Stimulated activated CD8-positive, alpha-beta memory T cell treated with anti-CD3 and anti-CD28 coated beads, Interleukin-4, amount 100 ng/mL, for 4 hours (primary cell): ENCODE measurements at regions not wholly inside any gene's neighbourhood (a gene's known extent, or its start where the extent isn't known, plus 50 kb on each side); places are given as distances from the start of the nearest gene placed in this dataset.

Source experiments
- DNase-seq, 2 donors: peaks; one replicate each; pipeline ENCODE4 v3.0.0-alpha.2; 2020; ENCODE audit warnings: low read depth in 2 of 2, low spot score in 1 of 2

DNA sequence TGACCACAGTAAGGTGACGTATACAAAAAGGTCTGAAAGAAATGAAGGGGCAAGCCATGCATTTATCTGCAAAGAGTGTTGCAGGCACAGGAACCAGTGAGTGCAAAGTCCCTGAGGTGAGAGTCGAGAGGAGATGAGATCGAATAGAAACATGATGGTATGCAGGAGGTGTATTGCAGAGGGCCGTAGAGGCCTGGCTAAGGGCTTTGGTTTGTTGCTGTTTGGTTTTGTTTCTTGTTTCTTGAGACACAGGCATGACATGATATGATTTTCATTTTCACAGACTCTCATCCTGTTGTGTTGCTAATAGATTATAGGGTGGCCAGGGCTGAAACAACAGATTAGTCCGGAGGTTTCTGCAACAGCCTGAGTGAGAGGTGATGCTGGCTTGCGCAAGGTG, 80.4 kb downstream of the HSPH1 start:
- DNase-seq = no peak

DNA sequence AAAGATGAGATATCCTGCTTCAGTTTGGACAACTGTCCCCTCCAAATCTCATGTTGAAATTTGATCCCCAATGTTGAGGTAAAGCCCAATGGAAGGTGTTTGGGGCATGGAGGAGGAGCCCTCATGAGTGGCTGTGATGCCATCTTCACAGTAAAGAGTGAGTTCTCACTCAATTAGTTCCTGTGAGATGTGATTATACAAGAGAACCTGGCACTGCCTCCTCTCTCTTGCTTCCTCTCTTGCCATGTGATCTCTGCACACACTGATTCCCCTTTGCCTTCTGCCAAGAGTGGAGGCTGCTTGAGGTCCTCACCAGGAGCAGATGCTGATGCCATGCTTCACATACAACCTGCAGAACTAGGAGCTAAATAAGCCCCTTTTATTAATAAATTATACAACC, 86.9 kb downstream of the HSPH1 start:
- no peak for DNase-seq

GRCh38 chr13:31073859-31074718, 87.6 kb downstream of the HSPH1 start:
- DNase-seq = no peak

DNA sequence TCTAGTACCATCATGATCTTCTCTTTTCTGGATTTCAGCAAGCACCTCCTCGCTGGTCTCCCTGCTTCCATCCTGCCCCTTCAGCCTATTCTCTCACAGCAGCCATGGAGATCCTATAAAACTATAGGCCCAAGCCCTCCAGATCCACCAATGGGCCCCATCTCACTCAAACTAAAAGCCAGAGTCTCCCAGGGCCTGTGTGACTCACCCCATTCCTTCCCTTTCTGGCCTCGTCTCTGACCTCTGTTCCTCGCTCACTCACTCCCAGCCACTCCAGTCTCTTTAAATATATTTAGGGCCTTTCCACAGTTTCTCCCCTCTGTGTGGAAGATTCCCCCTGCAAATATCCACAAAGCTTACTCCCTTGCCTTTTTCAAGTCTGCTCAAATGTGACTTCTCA, 89.7 kb downstream of the HSPH1 start:
- DNase-seq = no peak

DNA sequence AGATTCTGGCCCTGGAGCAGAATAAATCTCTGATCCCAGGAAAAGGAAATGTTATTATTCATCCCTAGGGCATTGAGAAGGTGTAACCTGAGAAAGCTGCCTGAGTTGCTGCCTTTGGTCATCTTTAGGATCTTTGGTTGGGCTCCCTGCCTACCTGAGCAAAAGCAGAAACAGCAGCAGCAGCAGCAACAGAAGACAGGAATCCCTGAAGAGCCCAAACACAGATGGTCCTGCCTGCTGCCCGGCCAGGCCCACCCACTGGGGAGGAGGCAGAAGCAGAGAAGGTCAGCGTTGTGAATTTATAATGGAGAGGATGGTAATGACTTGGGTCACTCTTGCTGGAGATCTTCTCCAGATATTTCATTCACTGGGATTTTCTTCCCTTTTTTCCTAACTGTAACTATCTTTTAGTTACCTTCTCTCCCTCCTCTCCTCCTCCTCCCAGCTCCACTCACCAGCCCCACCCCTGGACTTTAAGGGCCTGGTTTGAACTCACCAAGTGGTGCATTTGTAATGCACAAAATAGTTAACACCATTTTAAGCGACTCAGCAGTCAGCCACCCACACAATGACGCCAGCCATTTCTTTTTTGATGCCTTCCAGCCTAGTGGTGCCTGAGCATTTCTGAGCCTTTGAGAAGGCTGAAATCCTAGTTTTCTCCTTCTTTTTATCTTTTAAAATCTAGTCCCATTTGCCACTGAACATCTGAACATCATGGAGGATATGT, 91.7 kb downstream of the HSPH1 start:
- no peak for DNase-seq

DNA sequence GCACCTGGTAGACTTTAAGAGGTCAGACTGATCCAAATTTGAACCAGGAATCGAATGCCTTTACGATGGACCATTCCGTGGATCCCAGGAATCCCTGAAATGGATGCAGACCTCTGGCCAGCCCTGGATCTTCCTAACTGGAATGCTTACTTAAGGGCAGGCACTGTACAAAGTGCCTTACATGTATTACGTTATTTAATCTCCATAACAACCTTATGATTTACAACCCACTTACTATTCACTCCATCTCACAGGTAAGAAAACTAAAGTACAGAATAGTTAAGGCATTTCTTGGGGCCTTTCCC, 93.6 kb downstream of the HSPH1 start:
- DNase-seq = no peak

DNA sequence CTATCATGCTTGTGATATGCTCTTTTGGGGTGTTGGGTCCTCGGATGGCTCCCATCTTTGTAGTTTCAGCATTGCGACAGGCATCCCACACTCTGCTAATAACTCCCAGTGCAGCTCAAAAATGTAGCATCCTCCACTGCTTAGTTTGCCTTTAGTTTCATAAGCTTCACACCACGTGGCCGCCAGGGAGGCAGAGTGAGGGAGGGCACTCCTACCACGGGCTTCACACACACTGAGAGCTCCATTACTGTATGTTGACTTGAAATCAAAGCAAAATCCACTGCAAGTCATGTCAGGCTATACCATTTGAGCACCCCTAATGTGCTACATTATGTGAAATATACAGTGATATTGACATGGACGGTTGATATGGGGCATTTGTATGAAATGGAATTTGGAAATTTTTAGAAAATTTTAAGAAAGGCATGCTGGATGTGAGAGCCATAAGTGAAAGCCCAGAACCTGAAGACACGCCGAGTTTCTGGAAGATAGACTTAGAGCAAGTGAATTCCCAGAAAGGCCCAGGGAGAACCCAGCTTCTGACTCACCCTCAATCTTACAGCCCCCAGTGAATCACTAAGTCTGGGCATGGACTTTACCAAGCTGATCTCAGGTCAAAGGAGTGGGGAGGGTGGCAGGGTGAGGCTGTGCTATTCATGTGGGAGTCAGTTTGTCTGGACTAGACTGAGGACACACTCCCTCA, 94.1 kb downstream of the HSPH1 start:
- no peak for DNase-seq

GRCh38 chr13:31064636-31065035, 97.1 kb downstream of the HSPH1 start:
- DNase-seq = no peak

- no peak for DNase-seq
Observed at GRCh38 chr13:31063772-31064171, 97.9 kb downstream of the HSPH1 start.

GRCh38 chr13:31060655-31061054, 101.0 kb downstream of the HSPH1 start:
- no peak for DNase-seq

DNA sequence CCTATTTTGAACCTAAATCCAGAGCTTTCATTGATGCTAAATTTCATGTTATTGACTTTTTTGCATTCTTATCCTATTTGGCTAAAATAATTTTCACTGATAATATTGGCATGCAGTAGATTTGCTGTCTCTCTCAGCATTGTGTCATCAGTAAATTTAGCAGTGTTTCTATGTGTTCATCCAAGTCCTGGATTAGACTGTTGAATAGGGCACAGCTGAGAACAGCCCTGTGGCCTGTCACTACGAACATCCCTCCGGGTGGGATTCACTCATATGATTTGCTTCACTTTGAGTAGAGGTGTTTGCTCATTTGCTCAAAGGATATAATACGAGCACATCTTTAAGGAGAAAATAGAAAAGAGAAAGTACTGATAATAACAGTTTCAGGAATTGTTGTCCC, 101.5 kb downstream of the HSPH1 start:
- no peak for DNase-seq

GRCh38 chr13:31057403-31058033, 104.2 kb downstream of the HSPH1 start:
- DNase-seq = no peak

GRCh38 chr13:31056644-31057271, 104.9 kb downstream of the HSPH1 start:
- DNase-seq = no peak

- no peak for DNase-seq
Observed at GRCh38 chr13:31055589-31055988, 106.1 kb downstream of the HSPH1 start.

DNA sequence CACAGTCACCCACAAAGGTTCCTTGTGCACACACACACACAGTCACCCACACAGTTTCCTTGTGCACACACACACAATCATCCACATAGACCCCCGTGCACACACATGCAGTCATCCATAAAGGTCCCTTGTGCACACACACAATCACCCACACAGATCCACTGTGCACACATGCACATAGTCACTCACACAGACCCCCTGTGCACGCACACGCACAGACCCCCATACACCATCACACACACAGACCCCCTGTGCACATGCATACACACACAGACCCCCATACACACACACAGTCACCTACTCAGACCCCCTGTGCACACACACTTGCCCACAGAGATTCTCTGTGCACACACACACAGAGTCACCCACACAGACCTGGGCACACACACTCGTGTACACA, 107.1 kb downstream of the HSPH1 start:
- no peak for DNase-seq

DNA sequence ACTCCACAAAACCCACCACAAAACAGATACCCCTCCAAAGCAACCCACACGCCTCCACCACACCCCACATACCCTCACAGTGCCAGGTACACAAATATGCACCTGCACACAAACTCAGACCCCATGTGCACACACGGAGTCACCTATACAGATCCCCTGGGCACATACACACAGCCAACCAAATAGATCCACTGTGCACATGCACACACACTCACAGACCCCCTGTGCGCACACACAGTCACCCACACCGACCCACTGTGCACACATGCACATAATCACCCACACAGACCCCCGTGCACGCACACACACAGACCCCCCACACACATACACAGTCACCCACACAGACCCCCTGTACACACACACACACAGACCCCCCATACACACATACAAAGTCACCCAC, 107.8 kb downstream of the HSPH1 start:
- no peak for DNase-seq

- DNase-seq = no peak
Observed at GRCh38 chr13:31053091-31053490, 108.6 kb downstream of the HSPH1 start.

- no peak for DNase-seq
Observed at GRCh38 chr13:31052478-31052877, 109.2 kb downstream of the HSPH1 start.

DNA sequence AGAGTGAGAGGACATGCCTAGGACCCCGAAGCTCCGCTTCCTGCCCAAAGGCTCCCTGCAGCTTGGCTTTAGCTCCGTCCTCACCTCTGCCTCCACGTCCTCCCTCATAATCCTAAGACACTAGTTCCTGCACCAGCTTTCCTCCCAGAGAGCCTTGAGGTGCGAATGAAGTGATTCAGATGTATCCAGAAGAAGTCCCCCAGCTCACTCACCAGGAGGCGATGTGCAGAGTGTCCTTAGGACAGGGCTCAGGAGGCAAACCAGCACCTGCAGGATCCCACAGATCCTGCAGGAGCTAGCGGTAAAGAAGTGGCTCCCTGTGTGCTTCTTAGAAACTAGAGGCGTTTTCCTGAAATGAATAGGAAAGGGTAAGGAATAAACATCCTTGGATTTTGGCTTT, 109.7 kb downstream of the HSPH1 start:
- no peak for DNase-seq

DNA sequence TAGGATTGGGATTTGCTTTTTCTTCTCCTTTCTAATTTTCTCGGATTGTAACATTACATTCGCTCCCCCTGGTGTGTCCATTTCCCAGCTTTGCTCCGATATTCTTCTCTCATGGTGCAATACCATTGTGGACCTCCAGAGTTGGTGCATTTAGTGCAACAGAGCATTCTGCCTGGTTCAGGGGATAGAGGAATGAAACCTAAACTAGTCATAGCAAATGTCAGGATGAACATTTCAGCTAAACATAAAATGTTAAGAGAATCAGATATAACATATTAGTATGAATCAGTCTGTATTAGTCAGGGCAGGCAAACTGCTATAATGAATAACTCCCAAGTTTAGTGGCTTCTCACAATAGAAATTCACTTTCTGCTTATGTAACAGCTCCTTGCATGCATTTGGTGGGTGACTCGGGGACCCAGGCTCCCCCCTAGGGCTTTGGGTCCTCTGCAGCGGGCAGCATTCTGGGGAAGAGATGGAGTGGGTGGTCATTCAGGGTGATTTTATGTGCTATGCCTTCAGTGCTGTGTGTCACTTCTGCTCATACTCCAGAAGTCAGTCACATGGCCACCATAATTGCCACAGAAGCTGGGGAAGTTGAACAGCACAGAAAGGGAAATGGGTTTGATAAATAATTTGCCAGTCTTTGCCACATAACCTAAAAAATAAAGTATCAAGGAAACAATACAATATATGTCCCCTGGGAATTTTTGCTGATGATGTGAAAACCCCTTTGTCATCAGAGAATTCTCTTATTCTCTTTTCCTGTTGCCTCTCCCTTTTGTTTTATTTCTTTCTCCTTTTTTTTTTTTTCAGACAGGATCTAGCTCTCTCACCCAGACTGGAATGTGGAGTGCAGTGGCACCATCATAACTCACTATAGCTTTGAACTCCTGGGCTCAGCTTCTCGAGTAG, 111.0 kb downstream of the HSPH1 start:
- DNase-seq = no peak
